ENCODE measurements at regions not wholly inside any gene's neighbourhood (a gene's known extent, or its start where the extent isn't known, plus 50 kb on each side); places are given as distances from the start of the nearest gene placed in this dataset.

DNA sequence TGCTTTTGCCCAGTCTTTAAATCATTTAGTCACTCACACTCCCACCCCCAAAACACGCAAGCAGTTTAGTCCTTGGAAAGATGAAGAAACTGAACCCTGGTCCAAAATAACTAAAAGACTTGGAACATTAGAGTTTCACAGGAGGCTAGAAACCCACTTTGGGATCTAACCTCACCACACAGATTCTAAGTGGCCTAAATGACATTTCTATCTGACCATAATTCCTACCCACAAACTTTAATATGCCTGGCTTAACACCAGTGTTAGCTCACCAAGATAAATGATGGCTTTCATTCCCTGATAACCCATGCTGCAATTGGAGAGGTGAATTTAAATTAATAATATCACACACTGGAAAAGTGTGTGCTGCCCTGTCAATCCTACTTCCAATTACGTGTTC, 295.3 kb upstream of the UBE2E2 start:
- DNase-seq = no peak

DNA sequence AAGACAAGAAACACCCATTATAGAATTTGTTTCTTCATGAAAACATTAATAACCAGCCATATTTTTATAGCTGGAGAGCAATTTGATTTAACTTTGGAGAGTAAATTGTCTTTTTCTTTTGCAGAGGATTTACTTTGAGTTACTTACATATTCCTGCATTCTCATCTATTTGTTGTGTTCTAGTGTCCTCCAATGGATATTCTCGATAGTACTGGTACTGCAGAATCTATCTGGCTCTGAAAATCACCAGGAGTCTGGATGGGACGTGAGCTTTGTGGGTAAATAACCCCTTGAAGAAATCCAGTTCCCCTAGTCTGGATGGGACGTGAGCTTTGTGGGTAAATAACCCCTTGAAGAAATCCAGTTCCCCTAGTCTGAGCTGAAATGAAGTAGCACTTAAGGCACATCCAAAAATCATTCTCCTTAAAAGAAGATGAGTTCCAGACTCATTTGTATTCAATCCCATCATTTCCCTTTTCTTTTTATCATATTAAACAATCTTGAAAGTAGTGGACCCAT, 294.1 kb upstream of the UBE2E2 start:
- no peak for DNase-seq

DNA sequence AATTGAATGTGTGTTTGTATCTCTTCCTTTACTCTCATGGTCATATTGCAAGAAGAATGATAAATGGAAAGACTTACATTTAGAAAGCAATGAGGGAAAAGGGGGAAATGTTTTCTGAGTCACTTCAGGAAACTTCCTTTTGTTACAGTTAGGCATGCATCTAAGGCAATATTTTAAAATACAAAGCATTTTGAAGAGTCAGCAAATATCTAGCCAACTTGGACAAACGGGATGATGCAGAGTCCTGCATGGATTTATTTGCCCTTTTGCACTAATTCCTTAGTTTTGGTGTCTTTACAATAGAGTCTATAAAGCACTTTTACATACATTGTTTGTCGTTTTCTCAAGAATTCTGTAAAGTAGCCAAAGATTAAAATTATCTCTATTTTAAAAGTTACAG, 286.2 kb upstream of the UBE2E2 start:
- DNase-seq = no peak

DNA sequence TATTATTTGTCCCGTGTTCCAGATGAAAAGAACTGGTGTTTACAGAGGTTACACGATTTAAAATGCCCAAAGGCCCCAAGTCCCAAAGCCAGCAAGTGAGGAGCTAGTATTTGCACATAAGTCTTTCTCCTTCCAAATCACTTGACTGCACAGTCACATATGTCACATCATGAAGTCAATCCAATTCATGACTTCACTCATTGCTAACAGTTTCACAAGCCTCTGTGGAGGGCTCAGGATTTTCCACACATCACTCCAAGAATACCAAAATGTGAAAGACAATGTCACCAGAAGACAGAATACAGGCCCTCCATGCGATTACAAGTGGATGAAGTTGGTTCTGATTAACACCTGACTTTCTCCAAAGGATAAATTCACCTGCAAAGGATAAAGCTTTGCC, 283.1 kb upstream of the UBE2E2 start:
- DNase-seq = no peak

DNA sequence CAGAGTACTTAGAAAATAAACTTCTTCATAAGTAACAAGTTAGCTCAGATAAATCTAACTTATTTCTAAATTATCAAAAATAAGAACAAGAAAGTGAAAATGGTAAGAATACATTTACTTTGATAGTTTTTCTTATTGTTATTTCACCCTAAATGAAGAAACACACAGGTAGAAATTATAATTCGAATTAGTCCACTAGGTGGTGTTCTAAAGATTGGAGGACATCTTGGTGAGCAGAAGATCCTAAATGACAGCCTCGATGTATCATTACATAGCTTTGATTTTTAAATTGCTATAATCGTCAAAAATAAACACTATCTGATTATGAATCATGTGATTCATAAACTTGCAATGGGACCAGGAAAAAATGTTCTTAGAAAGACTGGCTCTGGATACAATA, 280.8 kb upstream of the UBE2E2 start:
- DNase-seq = no peak

DNA sequence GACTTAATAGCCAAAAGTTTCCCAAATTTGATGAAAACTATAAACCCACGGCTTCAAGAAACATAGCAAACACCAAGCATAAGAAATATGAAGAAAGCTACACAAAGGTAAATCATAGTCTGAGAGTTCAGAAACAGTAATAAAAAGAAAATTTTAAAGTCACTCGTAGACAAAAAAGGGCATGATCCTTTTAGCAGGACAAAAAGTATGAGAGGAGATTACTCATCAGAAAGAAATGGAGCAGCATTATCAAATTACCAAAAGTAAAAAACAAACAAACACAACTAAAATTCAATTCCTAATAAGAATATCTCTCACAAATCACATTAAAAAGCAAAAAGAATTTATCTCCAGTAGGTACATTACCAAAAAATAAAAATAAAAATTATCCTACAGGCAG, 279.4 kb upstream of the UBE2E2 start:
- no peak for DNase-seq

DNA sequence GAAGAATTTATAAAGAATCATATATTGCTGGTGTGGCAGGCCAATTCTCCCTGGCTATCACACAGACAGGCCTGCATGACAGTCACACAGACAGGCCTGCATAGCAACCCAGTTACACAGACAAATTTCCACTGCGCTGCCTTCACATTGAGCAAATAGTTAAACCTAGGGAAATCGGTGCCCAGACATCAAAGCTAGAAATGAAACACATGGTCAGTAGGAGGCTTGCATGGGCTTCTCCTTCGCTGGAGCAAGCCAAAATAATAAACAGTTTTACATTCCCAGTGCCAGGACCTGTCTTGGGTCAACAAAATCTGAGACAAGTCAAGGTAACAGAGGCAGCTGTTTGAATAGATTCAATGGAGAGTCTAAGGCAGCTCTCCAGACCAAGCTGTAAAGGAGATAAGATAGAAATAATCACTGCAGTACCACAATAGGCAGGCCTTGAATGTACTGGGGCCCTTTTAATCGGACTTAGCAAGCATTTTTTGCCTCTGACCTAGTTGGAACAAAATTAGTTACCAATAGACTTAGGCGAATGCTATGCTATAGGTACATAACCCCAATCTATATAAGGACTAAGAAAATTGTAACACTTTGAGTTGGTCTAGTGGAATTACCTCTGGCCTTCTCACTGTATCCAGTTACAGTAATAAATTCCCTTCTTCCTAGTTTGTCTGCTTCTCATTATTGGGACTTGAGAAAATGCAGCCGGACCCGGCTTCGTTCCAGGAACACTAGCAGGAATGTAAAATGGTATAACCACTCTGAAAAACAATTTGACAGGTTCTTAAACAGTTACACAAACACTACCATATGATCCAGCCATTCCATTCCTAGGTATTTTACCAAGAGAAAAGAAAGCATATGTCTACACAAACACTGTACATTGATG, 274.7 kb upstream of the UBE2E2 start:
- no peak for DNase-seq

DNA sequence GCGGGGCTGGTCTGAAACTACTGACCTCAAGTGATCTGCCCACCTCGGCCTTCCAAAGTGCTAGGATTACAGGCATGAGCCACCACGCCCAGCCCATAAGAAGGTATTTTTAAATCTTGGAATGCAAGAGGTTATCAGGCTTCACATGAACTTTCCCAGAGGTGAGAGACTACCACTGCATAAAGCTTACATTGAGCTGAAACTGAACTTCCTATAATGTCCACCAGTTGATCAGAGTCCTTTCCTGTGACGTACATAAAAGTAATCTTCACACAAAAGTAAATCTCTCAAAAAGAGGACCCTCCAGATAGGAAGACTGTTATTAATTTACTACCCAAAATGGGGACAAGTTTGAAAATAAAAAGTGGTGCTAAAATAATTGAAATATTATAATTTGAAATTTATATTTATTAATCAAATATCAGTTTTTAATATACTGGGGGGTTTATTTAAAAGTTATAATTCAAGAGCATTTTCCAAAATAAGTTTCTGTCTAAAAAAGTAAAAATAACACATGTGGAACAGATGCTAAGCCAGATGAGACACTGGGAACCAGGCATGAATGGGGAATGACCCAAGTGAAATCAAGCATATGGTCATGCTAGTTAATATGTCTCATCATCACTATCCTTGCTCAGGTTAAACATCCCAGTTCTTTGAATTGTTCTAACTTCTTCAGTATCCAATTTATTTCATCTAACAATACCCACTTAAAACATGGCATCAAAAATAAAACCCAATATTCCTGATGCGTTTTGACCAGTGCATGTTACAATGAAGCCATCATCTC, 269.9 kb upstream of the UBE2E2 start:
- DNase-seq = no peak

DNA sequence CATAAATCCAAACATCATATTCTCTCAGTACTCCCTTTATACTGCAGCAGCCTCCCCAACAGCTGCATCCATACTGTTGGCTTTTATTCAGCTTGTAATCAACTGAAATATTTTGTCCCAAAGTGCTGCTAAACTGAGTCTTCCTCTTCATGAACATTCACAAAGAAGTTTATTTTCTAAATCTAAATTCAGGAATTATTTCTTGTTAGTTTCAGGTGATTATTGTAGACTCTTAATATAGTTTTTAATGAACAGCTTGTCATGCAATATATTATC, 269.3 kb upstream of the UBE2E2 start:
- DNase-seq = no peak

DNA sequence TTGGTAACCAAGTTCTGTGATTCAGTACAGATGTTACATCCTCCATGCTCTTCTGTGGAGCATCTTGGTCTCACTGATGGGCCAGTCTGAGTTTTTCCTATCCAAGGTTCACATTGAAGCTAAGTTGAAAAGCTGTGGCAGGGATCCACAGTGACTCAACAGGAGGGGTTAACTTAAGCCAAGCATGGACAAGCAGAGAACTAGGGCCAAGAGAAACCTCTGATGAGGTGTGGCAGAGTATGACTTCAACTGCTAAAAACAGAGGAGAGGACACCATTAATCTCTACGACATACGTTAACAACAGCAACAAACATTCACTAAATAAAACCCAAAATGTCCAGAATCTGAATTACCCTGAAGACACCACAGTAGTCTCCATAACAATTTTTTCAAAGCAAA, 268.1 kb upstream of the UBE2E2 start:
- no peak for DNase-seq

DNA sequence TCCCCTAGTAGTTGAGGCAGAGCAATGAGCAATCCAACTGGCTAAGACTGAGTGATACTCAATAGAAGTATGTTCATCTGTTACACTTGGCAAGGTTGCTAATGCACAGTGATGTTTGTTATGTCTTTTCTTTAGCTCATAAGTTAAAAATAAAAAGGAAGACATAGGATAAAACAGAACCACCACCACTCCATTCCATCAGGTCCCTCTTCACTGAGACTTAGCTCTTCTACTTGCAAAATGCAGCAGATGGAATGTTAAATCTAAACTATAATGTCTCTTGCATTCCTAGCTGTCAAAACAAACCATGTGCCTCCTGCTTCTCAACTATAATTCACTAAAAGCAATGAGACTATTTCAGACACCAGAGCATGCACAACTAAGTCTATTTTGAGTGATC, 265.6 kb upstream of the UBE2E2 start:
- DNase-seq = no peak

DNA sequence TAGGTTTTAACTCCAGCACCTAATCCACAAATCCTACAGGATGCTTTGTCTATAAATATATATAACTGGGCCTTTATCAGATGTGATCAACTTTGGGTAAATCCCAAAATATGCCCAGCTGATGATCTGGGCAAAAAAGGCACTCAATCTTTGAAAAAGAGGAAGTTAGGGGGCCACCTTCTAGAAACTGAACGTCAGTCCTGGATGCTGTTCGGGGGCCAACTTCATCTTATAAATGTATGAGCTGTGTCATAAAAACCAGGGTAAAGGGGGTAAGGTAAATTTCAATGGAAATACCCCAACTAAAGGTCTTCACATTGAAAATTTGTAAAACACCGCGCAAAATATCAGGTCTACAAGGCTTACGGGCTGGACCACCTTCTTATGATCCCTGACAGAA, 264.4 kb upstream of the UBE2E2 start:
- DNase-seq = no peak

DNA sequence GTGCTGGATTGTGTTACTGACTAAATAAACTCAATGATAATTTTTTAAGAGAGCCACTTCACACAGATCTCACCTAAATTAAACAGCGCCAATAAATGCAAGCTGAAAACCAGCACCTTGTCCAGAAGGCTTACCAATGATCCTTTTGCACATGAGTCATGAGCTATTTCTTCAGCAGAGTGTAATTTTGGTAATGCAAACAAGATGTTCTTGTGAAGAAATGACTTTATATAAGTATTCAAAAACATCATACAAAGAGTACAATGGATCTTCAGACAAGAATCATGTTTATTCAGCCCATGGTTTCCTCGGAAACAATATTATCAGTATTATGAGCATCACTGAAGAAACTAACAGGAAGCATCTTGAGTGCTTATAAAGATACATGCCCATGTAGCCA, 263.8 kb upstream of the UBE2E2 start:
- no peak for DNase-seq

DNA sequence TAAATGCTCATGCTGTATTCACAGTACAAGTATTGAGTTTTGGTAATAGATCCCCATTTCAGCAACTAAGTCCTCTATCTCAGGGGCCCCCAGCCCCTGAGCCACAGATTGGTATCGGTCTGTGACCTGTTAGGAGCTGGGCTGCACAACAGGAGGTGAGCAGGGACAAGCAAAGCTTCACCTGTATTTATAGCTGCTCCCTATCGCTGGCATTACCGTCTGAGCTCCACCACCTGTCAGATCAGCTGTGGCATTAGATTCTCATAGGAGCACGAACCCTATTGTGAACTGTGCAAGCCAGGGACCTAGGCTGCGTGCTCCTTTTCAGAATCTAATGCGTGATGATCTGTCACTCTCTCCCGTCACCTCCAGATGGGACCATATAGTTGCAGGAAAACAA, 262.8 kb upstream of the UBE2E2 start:
- no peak for DNase-seq

DNA sequence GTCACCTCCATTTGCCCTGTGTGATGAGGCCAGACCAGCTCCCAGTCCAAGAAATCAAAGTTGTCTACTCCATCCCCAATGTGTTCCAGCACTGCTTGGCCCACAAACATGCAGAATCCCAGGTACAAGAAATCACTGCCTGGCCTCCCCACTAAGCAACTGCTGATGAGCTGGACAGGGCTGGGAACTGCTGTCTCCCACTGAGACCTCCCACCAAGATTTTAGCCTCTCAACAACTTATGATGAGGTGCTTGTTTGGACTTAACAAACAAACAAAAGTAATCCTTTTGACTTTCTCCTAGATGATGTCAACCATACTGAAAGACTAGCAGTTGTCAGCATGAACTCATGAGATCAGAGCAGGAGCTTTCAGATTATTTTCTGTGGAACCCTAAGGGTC, 260.1 kb upstream of the UBE2E2 start:
- no peak for DNase-seq

DNA sequence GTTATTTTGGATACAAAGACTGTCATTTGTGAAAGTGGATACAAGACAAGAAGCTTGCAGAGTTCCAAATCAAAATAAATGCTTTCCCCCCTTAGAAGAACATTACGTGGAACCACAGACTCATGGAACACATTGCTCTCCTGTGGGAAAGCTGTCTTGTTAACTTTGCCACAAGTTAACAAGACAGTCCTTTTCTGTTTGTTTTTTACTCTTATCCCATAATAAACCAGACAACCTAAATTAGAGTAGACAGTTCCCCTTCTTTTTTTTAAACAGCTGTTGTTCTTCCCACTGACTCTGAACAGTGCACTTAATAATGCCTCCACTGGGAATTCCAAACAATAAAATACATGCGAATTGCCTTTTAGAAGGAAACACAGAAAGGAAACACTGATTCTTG, 255.3 kb upstream of the UBE2E2 start:
- DNase-seq = no peak

DNA sequence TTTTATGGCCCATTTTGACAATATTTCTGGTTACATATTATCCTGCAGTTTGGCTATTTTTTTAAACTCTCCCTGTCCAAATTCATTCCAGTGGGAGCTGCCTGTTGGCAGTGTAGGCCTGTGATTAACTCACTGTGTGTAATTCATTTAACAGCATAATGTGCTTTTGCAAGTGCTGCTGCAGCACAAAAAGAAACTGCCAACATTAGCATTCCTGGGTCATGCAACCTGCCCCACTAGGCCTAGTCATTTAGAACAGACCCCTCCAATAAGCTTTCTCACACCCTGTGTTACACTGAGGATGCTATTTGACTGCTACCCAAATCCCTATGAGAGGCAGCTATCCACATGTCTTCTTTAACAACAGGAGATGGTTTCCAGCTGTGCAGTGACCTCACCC, 251.2 kb upstream of the UBE2E2 start:
- no peak for DNase-seq

DNA sequence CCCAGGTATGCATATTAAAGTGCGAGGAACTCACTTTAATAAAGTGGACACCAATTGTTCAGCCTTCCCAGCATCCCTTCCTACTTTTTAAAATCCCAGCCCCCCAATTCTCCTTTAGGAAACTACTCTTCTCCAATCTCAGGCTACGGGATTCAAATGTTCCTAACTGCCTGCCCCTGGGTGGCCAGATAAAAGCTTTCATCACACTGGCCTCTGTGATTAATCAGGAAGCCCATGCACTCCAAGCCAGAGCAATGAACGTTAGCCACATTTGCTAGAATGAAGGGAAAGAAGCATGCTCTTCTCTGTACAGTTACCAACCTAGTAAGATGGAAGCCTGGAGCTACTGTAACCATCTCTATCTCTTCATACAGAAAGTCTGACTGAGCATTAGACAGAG, 250.3 kb upstream of the UBE2E2 start:
- DNase-seq = no peak

DNA sequence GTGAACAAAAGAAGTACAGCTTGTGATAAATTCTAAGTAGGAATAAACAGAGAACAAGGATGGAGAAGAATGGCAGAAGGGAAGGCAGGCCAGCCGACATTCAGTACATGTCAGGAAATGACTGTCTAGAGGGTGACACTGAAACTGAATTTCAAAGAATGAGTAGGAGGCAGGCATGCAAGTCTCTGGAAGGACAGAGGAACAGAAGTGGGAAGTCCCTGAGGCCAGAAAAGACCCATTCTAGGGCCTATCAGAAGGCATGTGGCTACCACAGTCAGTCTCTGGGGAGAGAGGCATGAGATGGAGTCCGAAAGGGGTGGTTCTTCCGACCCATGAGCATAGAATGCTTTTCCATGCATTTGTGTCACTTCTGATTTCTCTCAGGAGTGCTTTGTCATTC, 243.5 kb upstream of the UBE2E2 start:
- no peak for DNase-seq

DNA sequence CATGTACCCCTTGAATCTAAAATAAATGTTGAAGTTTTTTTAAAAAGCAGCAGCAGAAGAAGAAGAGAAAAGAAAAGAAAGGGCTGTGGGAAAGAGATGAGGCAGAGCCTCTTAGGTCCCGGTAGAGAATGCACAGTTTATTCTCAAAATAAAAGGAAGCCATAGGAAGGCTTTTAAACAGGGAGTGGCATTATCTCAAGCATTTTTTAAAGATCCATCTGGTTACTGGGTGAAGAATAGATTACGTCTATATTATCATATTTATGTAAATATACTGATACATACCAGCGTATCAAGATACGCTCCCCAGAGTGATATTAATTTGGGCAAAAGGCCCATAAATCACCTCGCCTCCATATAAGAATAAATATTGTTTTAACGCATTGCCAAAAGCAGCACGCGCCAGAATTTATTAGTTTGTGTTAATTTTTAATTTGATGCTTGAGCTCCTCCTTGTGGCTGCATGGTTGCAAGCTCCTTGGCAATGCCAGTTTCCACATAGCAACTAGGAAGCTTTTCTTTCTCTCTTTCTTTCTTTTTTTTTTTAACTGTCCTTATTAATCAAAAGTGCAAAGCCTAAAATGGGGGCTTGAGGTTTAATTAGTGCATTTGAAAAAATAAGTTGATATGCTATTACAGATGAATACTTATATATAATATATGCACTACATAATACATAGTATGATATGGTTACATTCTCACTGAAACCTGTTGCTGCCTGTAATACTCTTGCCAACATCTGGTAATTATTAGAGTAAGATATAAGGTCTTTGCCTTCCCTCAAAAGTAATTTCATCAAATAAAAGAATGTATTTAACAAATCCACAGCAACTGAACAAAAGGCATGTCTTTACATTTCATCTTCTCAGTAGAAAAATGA, 242.8 kb upstream of the UBE2E2 start:
- no peak for DNase-seq

DNA sequence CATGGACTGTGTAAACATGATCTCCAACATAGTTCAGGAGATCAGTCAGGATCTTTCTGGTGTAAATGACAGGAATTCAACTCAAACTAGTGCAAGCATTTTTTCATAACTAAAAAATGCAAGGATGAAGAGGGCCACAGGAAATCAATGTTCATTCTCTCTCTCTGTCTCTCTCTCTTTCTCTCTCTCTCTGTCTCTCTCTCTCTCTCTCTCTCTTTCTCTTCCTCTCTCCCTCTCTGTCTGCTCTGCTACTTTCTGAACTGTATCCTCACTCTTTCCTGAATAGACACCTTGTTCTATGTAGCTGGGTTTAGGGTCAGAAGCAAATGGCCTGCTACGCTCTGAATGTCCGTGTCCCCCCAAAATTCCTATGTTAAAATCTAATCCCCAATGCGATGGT, 240.9 kb upstream of the UBE2E2 start:
- no peak for DNase-seq

DNA sequence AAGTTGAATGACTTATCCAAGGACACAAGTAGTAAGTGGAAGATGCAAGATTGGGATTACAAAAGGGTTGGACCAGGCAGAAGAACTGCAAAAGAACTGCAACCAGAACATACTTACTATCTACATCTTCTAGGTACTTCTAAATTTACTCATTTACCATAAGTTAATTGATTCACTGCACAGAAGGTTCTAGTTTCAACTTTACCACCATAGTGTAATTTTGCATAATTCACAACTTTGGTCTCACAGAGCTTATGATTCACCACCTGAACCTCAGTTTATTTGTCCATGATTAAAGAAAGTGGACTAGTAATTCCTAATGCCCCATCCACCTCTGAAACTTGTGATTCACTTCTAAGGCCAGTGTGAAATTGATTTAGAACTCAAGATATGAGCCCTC, 236.8 kb upstream of the UBE2E2 start:
- DNase-seq = no peak

DNA sequence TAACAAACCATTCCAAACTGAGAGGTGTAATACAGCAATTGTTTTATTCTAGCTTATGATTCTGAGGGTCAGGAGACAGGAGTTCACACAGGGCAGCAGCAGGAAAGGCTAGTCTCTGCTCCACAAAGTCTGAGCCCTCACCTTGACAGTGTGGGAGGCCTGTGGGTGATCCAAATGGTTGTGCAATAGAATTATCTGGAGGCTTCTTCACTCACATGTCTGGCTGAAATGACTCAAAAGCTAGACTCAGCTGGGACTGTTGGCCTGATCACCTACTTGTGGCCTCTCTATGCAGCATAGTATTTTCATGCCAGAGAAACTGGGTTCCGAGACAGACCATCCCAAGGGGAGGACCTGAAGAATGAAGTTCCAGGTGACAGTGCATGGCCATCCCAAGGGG, 233.9 kb upstream of the UBE2E2 start:
- DNase-seq = no peak
